HG02678 (cell line): ENCODE measurements at regions not wholly inside any gene's neighbourhood (a gene's known extent, or its start where the extent isn't known, plus 50 kb on each side); places are given as distances from the start of the nearest gene placed in this dataset.
"Not testable (repeated sequence)": the region's sequence is repeated elsewhere in the genome, so short reads cannot be mapped to it uniquely, and the experiment has no call there.

Experiments
- ATAC-seq: cut with Tn5 transposase; IDR thresholded peaks from one replicate; pipeline ENCODE4 v1.9.1; 2021; ENCODE audit warnings: mild to moderate bottlenecking, moderate library complexity; ENCODE audit not compliant: unreplicated experiment

DNA sequence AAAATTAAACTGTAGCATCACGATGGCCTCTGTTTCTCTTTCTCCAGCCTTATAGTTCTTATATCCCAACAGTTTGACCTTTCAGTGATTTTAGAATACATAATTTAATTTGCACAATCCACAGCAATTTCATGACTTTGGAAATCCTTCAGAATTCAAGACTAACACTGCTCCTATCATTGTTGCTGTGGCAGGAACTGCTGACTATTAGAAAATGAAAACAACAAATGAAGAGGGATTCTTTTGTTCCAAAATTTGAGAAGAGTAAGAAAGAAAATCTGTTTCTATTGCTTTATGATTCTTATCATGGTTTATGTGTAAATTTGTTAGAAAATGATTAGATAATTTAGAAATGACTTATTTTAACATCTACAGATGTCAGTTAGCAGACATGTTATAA, 604.0 kb upstream of the ADGRB3 start:
- no peak for ATAC-seq

DNA sequence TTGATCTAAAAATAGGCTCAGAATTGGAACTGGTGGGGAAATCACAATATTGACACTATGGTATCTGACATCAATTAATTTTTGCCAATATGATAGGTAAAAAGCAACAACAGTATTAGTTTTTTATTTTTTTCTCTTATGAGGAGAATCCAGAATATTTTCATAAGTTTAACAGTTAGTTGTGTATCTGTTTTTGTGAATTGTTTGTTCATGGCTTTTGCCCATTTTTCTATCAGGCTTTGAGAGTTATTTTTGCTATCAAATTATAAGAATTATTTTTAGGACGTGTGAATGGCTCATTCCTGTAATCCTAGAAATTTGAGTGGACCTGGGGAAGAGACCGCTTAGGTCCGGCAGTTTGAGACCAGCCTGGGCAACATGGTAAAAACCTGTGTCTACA, 608.6 kb upstream of the ADGRB3 start:
- no peak for ATAC-seq

- no peak for ATAC-seq
Measured at GRCh38 chr6:68025764-68026163, 609.3 kb upstream of the ADGRB3 start.

DNA sequence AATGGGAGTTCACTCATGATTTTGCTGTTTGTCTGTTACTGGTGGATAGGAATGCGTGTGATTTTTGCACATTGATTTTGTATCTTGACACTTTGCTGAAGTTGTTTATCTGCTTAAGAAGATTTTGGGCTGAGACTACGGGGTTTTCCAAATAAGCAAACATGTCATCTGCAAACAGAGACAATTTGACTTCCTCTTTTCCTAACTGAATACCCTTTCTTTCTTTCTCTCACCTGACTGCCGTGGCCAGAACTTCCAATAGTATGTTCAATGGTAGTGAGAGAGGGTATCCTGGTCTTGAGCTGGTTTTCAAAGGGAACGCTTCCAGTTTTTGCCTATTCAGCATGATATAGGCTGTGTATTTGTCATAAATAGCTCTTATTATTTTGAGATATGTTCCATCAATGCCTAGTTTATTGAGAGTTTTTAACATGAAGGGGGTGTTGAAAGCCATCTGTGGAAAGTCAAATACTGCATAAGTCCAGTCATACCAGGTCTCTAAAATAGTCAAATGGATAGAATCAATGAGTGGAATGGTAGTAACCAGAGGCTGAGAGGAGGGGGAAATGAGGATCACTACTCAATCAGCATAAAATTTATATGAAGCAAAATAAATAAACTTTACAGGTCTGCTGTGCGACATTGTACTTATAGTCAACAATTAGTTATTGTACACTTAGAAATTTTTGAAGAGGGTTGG, 610.4 kb upstream of the ADGRB3 start:
- no peak for ATAC-seq

GRCh38 chr6:68022968-68023367, 612.1 kb upstream of the ADGRB3 start:
- not testable (repeated sequence) for ATAC-seq

DNA sequence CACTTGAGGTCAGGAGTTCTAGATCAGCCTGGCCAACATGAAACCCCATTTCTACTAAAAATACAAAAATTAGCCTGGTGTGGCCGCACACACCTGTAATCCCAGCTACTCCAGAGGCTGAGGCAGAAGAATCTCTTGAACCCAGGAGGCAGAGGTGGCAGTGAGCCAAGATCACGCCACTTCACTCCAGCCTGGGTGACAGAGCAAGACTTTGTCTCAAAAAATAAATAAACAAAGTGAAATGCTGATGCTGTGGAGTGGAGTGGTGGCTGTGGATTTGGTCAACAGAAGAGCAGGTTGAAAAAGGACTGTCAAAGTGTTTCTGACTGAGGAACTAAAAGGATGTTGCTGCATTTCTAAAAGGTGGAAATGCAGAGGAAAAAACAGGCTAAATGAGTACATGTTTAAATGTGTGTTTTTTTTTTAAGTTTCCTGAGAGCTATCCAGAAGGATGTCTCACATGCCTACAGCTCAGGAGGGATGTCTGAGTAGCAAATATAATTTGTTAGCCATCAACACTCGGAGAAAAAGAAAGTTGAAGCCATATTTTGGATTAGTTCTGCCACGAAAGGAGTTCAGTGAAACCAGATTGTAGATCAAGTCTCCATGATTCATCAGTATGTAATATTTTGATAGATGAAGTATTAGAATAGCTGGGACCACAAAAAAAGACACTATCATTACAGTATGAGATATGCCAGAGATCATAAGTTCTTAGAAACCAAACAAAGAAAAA, 621.1 kb upstream of the ADGRB3 start:
- no peak for ATAC-seq

- no peak for ATAC-seq
Measured at GRCh38 chr6:68012822-68013221, 622.3 kb upstream of the ADGRB3 start.

GRCh38 chr6:68010936-68011335, 624.1 kb upstream of the ADGRB3 start:
- no peak for ATAC-seq

DNA sequence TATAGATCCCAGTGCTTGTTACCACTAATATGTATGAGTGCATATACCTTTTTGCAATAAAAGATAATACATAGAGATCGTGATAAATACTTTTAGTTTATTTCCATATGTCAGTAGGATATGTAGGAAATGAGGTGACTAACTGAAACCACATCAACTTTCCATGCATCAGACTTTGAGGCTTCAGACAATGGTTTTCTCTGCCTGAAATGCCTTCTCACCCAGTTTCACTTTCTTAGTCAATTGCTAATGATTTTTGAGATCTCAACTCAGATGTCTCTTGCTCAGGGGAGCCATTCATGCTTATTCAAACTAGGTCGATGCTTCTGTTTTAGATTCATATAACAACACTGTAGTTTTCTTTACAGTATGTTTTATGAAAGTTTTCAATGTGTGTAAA, 626.6 kb upstream of the ADGRB3 start:
- ATAC-seq, result no peak

GRCh38 chr6:68007717-68008116, 627.4 kb upstream of the ADGRB3 start:
- ATAC-seq, result no peak

- ATAC-seq, result no peak
Measured at GRCh38 chr6:67986694-67987232, 648.3 kb upstream of the ADGRB3 start.

GRCh38 chr6:67976486-67976885, 658.6 kb upstream of the ADGRB3 start:
- no peak for ATAC-seq

DNA sequence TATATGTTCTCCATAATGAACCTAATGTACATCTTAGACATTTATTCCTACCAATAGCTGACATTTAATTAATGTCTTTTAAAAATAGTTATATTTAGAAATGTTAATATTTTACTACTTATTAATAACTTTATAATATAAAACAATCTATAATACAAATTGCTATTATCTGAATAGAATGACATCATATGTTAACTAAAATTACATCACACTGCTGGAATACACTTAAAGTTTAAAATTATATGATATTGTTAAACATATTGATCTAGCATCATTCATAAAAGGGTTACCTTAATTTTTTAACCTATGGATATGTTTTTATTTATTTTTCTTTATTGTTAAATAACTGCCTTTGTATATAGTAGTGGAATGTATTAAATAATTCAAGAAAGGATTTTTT, 660.2 kb upstream of the ADGRB3 start:
- ATAC-seq, result no peak

- ATAC-seq, result no peak
Measured at GRCh38 chr6:67971812-67972211, 663.3 kb upstream of the ADGRB3 start.

DNA sequence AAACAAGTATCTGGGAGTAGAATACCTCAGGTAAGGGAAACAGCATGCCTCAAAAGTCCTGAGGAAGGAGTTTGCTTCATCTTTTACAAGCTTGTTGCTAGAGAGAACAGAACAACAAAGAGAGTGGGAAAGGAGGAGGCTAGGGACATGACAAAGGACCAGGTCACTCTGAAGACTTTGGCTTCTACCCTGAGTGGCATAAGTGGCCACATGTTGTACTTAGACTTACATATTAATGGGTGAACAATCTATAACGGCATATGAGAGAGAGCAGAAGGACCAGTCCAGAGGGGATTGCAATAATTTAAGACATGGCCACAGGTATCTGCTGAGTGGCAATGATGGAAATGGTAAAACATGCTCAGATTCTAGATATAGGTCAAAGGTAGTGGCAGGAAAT, 668.3 kb upstream of the ADGRB3 start:
- ATAC-seq, result no peak

DNA sequence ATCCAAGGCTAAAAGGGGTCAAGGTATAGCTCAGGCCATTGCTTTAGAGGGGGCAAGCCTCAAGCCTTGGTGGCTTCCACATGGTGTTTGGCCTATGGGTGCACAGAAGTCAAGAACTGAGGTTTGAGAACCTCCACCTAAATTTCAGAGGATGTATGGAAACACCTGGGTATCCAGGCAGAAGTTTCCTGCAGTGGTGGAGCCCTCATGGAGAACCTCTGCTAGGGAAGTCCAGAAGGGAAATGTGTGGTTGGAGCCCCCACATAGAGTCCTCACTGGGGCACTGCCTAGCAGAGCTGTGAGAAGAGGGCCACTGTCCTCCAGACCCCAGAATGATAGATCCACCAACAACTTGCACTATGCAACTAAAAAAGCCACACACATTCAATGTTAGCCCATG, 678.7 kb upstream of the ADGRB3 start:
- no peak for ATAC-seq

DNA sequence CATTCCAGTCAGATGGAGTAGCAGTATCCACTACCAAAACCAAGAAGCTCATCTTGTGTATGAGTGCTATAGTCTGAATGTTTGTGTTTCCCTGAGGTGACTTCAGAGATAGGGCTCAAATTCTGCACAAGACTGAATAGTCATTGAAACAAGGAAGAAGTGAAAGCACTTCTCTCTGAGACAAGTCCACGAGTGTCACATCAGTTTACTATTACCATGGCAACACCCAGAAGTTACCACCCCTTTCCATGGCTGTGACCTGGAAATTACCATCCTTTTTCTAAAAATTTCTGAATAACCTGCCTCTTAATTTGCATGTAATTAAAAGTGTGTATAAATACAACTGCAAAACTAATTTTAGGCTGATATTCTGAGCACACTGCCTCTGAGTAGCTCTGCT, 682.1 kb upstream of the ADGRB3 start:
- no peak for ATAC-seq

DNA sequence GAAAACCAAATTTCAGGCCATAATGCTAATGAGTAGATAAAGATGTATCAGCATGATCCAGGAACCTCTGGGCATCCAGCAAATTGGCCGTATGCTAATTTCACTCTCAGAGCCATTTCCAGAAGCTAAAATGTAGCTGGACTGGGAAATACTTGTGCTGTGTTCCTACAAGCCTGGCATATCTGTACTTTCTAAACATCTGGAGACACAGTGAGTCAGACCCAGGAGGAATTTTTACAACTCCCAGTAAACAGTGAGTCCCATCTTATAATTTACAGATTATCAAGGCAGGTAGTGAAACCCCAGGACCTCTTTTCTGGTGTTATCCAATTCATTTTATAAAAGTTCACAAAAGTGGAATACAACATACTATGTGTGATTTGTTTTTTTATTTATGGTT, 683.0 kb upstream of the ADGRB3 start:
- ATAC-seq, result no peak

DNA sequence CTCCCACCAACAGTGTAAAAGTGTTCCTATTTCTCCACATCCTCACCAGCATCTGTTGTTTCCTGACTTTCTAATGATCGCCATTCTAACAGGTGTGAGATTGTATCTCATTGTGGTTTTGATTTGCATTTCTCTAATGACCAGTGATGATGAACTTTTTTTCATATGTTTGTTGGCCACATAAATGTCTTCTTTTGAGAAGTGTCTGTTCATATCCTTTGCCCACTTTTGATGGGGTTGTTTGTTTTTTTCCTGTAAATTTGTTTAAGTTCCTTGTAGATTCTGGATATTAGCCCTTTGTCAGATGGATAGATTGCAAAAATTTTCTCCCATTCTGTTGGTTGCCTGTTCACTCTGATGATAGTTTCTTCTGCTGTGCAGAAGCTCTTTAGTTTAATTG, 687.3 kb upstream of the ADGRB3 start:
- ATAC-seq, result not testable (repeated sequence)

DNA sequence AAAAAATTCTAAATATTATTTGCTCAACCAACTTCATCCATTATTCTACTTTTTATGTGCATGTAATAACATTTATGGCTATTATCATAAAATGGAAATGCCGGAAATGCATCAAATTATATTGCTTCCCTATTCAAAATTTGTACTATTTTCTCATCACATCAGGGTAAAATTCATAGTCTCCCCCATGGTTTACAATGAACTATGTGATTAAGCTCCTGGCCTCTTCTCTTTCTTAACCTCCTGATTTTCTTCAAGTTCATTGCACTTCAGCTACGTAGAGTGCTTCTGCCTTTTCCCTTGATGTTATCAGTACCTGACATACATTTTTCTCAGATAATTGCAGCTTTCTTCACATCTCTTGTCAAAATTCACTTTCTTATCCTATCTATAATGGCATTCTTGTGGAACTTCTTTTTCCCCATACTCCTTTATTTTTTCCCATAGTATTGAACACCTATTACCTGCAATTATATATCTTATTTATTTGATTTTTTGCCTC, 699.1 kb upstream of the ADGRB3 start:
- ATAC-seq, result no peak

- no peak for ATAC-seq
Measured at GRCh38 chr6:67933278-67933677, 701.8 kb upstream of the ADGRB3 start.

DNA sequence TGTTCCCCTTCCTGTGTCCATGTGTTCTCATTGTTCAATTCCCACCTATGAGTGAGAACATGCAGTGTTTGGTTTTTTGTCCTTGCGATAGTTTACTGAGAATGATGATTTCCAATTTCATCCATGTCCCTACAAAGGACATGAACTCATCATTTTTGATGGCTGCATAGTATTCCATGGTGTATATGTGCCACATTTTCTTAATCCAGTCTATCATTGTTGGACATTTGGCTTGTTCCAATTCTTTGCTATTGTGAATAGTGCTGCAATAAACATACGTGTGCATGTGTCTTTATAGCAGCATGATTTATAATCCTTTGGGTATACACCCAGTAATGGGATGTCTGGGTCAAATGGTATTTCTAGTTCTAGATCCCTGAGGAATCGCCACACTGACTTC, 712.5 kb upstream of the ADGRB3 start:
- ATAC-seq, result not testable (repeated sequence)
